ENCODE measurements at regions not wholly inside any gene's neighbourhood (a gene's known extent, or its start where the extent isn't known, plus 50 kb on each side); places are given as distances from the start of the nearest gene placed in this dataset.

DNA sequence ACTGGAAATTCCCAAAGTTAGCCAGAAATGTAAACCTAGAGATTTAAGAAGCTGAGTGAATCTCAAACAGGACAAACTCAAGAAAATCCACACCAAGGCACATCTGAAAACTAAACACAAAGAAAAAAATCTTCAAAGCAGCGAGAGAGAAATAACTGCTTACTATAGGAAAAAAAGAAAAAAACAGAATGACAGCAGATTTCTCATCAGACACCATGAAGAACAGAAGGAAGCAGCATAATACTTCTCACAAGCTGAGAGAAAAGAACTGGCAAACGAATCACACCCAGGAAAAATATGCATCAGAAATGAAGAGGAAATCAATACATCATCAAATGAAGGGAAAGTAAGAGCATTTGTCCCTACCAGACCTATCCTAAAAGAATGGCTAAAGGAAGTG lies 236.3 kb upstream of the ADAMTS3 start:
- no CpG with 5 or more reads among the region's 2 CpGs for WGBS (ENCODE audit: insufficient coverage)
- H3K4me3 Mint-ChIP-seq: no peak overlapping the region

GRCh38 chr4:72797486-72797885 lies 228.5 kb upstream of the ADAMTS3 start:
- H3K4me1 Mint-ChIP-seq: no peaks in the 10 kb centered on the region
- H3K9me3 Mint-ChIP-seq: peaks cover 0 to 14% (median 3%) of the 10 kb centered on the region in 3 donors
- H3K36me3 Mint-ChIP-seq: no peaks in the 10 kb centered on the region
- no peaks in the 10 kb centered on the region for H3K27me3 Mint-ChIP-seq
- no peaks in the 10 kb centered on the region for H3K4me1 ChIP-seq (ENCODE audit: control insufficient read depth in 1 of 2, extremely low read depth in 1 of 2, insufficient read depth in 2 of 2, low read length in 2 of 2)
- no peak overlapping the region for H3K27ac ChIP-seq (ENCODE audit: low read length)
- WGBS (ENCODE audit: insufficient coverage): 75% methylated on average over 1 of the region's 1 CpG
- no peak overlapping the region for H3K4me3 Mint-ChIP-seq
- H3K27me3 ChIP-seq (replicated peaks in 1 of 2; ENCODE audit: control insufficient read depth in 2 of 2, extremely low read depth in 1 of 2, insufficient read depth in 2 of 2, low read length in 1 of 2): peaks cover 0 to 3% of the 10 kb centered on the region in 2 experiments
- H3K36me3 ChIP-seq (ENCODE audit: control insufficient read depth in 2 of 2, extremely low read depth in 1 of 2, insufficient read depth in 1 of 2, low read length in 1 of 2): no peaks in the 10 kb centered on the region
- H3K9me3 ChIP-seq: no peaks in the 10 kb centered on the region
- no peak overlapping the region for H3K27ac Mint-ChIP-seq
- H3K4me3 ChIP-seq (ENCODE audit: control insufficient read depth in 1 of 2, extremely low read depth in 1 of 2, low read length in 1 of 2): no peak overlapping the region
- DNase-seq: no peak
- no peak for ATAC-seq (replicated peaks in 1 of 4)
- POLR2A ChIA-PET: no interaction called here
- CTCF ChIA-PET: no interaction called here

More for the DNA sequence above, 236.3 kb upstream of the ADAMTS3 start:
- Mint-ChIP-seq H3K36me3 (no peaks in the 10 kb centered on the region), H3K27ac (no peak overlapping the region), H3K4me1 (no peaks in the 10 kb centered on the region), H3K9me3 (peaks cover 0 to 8% (median 3%) of the 10 kb centered on the region in 3 donors), H3K27me3 (peaks cover 0 to 3% of the 10 kb centered on the region in 2 donors)
- no peaks in the 10 kb centered on the region for H3K27me3 ChIP-seq (replicated peaks in 1 of 2; ENCODE audit: control insufficient read depth in 2 of 2, extremely low read depth in 1 of 2, insufficient read depth in 2 of 2, low read length in 1 of 2)
- no peak overlapping the region for H3K4me3 ChIP-seq (ENCODE audit: control insufficient read depth in 1 of 2, extremely low read depth in 1 of 2, low read length in 1 of 2)
- no peaks in the 10 kb centered on the region for H3K4me1 ChIP-seq (ENCODE audit: control insufficient read depth in 1 of 2, extremely low read depth in 1 of 2, insufficient read depth in 2 of 2, low read length in 2 of 2)
- ChIA-PET POLR2A (no interaction called here), CTCF (no interaction called here)
- H3K36me3 ChIP-seq (ENCODE audit: control insufficient read depth in 2 of 2, extremely low read depth in 1 of 2, insufficient read depth in 1 of 2, low read length in 1 of 2): no peaks in the 10 kb centered on the region
- ATAC-seq (replicated peaks in 1 of 4) (no peak), DNase-seq (no peak)
- no peak overlapping the region for H3K27ac ChIP-seq (ENCODE audit: low read length)
- H3K9me3 ChIP-seq: no peaks in the 10 kb centered on the region

DNA sequence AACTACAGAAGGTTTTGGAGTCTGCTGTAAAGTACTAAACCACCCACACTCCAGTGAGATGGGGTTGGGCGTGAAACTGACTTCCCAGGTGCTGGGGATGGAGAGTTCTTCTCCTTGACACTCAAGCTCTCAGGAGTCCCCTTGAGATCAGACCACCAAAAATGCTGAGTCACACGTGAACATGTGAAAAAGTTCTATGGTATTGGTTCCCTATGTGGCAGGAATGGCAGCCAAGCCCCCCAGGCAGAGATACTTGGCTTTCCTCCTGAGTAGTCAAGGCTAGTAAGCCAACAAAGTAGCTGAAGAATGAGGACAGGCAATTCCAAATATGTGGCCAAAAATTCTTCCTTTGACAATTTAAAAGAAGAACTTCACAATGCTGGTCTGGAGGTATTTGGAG lies 222.0 kb upstream of the ADAMTS3 start:
- H3K4me1 Mint-ChIP-seq: no peaks in the 10 kb centered on the region
- Histone ChIP-seq H3K4me1 (ENCODE audit: control insufficient read depth in 1 of 2, extremely low read depth in 1 of 2, insufficient read depth in 2 of 2, low read length in 2 of 2) (no peaks in the 10 kb centered on the region), H3K27ac (ENCODE audit: low read length) (no peak overlapping the region), H3K36me3 (ENCODE audit: control insufficient read depth in 2 of 2, extremely low read depth in 1 of 2, insufficient read depth in 1 of 2, low read length in 1 of 2) (no peaks in the 10 kb centered on the region), H3K27me3 (replicated peaks in 1 of 2; ENCODE audit: control insufficient read depth in 2 of 2, extremely low read depth in 1 of 2, insufficient read depth in 2 of 2, low read length in 1 of 2) (no peaks in the 10 kb centered on the region), H3K4me3 (ENCODE audit: control insufficient read depth in 1 of 2, extremely low read depth in 1 of 2, low read length in 1 of 2) (no peak overlapping the region), H3K9me3 (no peaks in the 10 kb centered on the region)
- H3K27ac Mint-ChIP-seq: no peak overlapping the region
- ChIA-PET CTCF (no interaction called here), POLR2A (no interaction called here)
- peaks cover 4 to 8% of the 10 kb centered on the region in 2 donors for H3K27me3 Mint-ChIP-seq
- 80% methylated on average over 1 of the region's 2 CpGs for WGBS (ENCODE audit: insufficient coverage)
- no peak overlapping the region for H3K4me3 Mint-ChIP-seq
- no peak for ATAC-seq (replicated peaks in 1 of 4)
- H3K9me3 Mint-ChIP-seq: peaks cover 0 to 13% (median 0%) of the 10 kb centered on the region in 3 donors
- no peaks in the 10 kb centered on the region for H3K36me3 Mint-ChIP-seq
- no peak for DNase-seq

- POLR2A ChIA-PET: no interaction called here
- Mint-ChIP-seq H3K36me3 (no peaks in the 10 kb centered on the region), H3K27ac (no peak overlapping the region), H3K4me3 (no peak overlapping the region), H3K4me1 (no peaks in the 10 kb centered on the region), H3K9me3 (peaks cover 0 to 6% (median 0%) of the 10 kb centered on the region in 3 donors), H3K27me3 (peaks cover 5 to 8% of the 10 kb centered on the region in 2 donors)
- no peaks in the 10 kb centered on the region for H3K36me3 ChIP-seq (ENCODE audit: control insufficient read depth in 2 of 2, extremely low read depth in 1 of 2, insufficient read depth in 1 of 2, low read length in 1 of 2)
- DNase-seq: no peak
- no peak overlapping the region for H3K4me3 ChIP-seq (ENCODE audit: control insufficient read depth in 1 of 2, extremely low read depth in 1 of 2, low read length in 1 of 2)
- WGBS (ENCODE audit: insufficient coverage): no CpG with 5 or more reads among the region's 6 CpGs
- no peak for ATAC-seq (replicated peaks in 1 of 4)
- H3K4me1 ChIP-seq (ENCODE audit: control insufficient read depth in 1 of 2, extremely low read depth in 1 of 2, insufficient read depth in 2 of 2, low read length in 2 of 2): no peaks in the 10 kb centered on the region
- CTCF ChIA-PET: no interaction called here
- no peaks in the 10 kb centered on the region for H3K27me3 ChIP-seq (replicated peaks in 1 of 2; ENCODE audit: control insufficient read depth in 2 of 2, extremely low read depth in 1 of 2, insufficient read depth in 2 of 2, low read length in 1 of 2)
- H3K9me3 ChIP-seq: no peaks in the 10 kb centered on the region
- no peak overlapping the region for H3K27ac ChIP-seq (ENCODE audit: low read length)
Measured at GRCh38 chr4:72786401-72786990, 217.5 kb upstream of the ADAMTS3 start.

DNA sequence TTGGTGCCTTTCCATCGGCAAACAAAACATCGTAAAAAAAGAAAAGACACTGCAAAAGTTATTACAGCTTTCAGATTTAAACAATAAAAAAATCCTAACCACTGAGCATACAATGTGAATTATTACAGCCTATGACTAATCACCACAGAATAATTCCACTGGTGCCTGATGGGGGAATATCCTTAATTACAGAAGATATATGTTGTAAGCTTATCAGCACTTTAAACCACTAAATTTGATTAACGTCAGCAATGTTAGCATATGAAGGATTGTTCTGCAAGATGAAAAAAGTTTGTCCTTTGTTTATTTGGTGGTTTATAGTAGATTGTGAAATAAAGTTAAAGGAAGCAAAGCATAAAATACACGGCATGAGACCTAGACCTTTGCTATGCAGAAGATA lies 210.2 kb upstream of the ADAMTS3 start:
- Histone ChIP-seq H3K4me3 (ENCODE audit: control insufficient read depth in 1 of 2, extremely low read depth in 1 of 2, low read length in 1 of 2) (no peak overlapping the region), H3K4me1 (ENCODE audit: control insufficient read depth in 1 of 2, extremely low read depth in 1 of 2, insufficient read depth in 2 of 2, low read length in 2 of 2) (no peaks in the 10 kb centered on the region), H3K36me3 (ENCODE audit: control insufficient read depth in 2 of 2, extremely low read depth in 1 of 2, insufficient read depth in 1 of 2, low read length in 1 of 2) (no peaks in the 10 kb centered on the region), H3K27me3 (replicated peaks in 1 of 2; ENCODE audit: control insufficient read depth in 2 of 2, extremely low read depth in 1 of 2, insufficient read depth in 2 of 2, low read length in 1 of 2) (no peaks in the 10 kb centered on the region), H3K9me3 (no peaks in the 10 kb centered on the region), H3K27ac (ENCODE audit: low read length) (no peak overlapping the region)
- ATAC-seq (replicated peaks in 1 of 4) (no peak), DNase-seq (no peak)
- Mint-ChIP-seq H3K9me3 (peaks cover 0 to 5% (median 0%) of the 10 kb centered on the region in 3 donors), H3K4me1 (no peaks in the 10 kb centered on the region), H3K27ac (no peak overlapping the region), H3K27me3 (peaks cover 0 to 1% of the 10 kb centered on the region in 2 donors), H3K4me3 (no peak overlapping the region), H3K36me3 (no peaks in the 10 kb centered on the region)
- 86% methylated on average over 1 of the region's 4 CpGs for WGBS (ENCODE audit: insufficient coverage)
- POLR2A ChIA-PET: no interaction called here
- CTCF ChIA-PET: no interaction called here

- H3K27ac ChIP-seq (ENCODE audit: low read length): no peak overlapping the region
- no peak for DNase-seq
- peaks cover 0 to 1% of the 10 kb centered on the region in 2 donors for H3K27me3 Mint-ChIP-seq
- no peak for ATAC-seq (replicated peaks in 1 of 4)
- peaks cover 0 to 5% (median 0%) of the 10 kb centered on the region in 3 donors for H3K9me3 Mint-ChIP-seq
- WGBS (ENCODE audit: insufficient coverage): 77% methylated on average over 3 of the region's 6 CpGs
- ChIA-PET POLR2A (no interaction called here), CTCF (no interaction called here)
- H3K27me3 ChIP-seq (replicated peaks in 1 of 2; ENCODE audit: control insufficient read depth in 2 of 2, extremely low read depth in 1 of 2, insufficient read depth in 2 of 2, low read length in 1 of 2): no peaks in the 10 kb centered on the region
- no peak overlapping the region for H3K4me3 Mint-ChIP-seq
- no peaks in the 10 kb centered on the region for H3K36me3 ChIP-seq (ENCODE audit: control insufficient read depth in 2 of 2, extremely low read depth in 1 of 2, insufficient read depth in 1 of 2, low read length in 1 of 2)
- no peaks in the 10 kb centered on the region for H3K36me3 Mint-ChIP-seq
- no peak overlapping the region for H3K4me3 ChIP-seq (ENCODE audit: control insufficient read depth in 1 of 2, extremely low read depth in 1 of 2, low read length in 1 of 2)
- no peaks in the 10 kb centered on the region for H3K9me3 ChIP-seq
- H3K27ac Mint-ChIP-seq: no peak overlapping the region
- no peaks in the 10 kb centered on the region for H3K4me1 Mint-ChIP-seq
- no peaks in the 10 kb centered on the region for H3K4me1 ChIP-seq (ENCODE audit: control insufficient read depth in 1 of 2, extremely low read depth in 1 of 2, insufficient read depth in 2 of 2, low read length in 2 of 2)
Measured at GRCh38 chr4:72777436-72777835, 208.4 kb upstream of the ADAMTS3 start.

DNA sequence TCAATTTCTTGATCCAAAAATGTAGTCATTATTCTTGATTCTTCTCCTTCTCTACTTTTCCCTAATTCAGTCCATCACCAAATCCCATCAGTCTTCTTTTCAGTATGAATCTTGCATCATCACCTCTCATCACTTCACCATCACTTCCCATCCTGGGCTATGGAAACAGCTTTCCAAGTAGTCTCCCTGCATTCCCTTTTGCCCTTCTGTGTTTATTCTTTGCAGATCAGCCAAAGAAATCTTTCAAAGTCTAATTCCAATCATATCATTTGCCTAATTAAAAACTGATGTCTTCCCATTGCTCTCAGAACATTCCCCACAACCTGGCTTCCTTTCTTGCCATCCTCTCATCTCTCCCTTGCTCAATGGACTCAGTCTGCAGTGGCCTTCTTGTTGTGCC lies 201.7 kb upstream of the ADAMTS3 start:
- Mint-ChIP-seq H3K27ac (no peak overlapping the region), H3K4me3 (no peak overlapping the region), H3K36me3 (no peaks in the 10 kb centered on the region), H3K9me3 (no peaks in the 10 kb centered on the region), H3K4me1 (no peaks in the 10 kb centered on the region), H3K27me3 (peaks cover 0 to 3% of the 10 kb centered on the region in 2 donors)
- Histone ChIP-seq H3K27ac (ENCODE audit: low read length) (no peak overlapping the region), H3K36me3 (ENCODE audit: control insufficient read depth in 2 of 2, extremely low read depth in 1 of 2, insufficient read depth in 1 of 2, low read length in 1 of 2) (no peaks in the 10 kb centered on the region), H3K4me3 (ENCODE audit: control insufficient read depth in 1 of 2, extremely low read depth in 1 of 2, low read length in 1 of 2) (no peak overlapping the region), H3K27me3 (replicated peaks in 1 of 2; ENCODE audit: control insufficient read depth in 2 of 2, extremely low read depth in 1 of 2, insufficient read depth in 2 of 2, low read length in 1 of 2) (no peaks in the 10 kb centered on the region), H3K9me3 (no peaks in the 10 kb centered on the region), H3K4me1 (ENCODE audit: control insufficient read depth in 1 of 2, extremely low read depth in 1 of 2, insufficient read depth in 2 of 2, low read length in 2 of 2) (no peaks in the 10 kb centered on the region)
- ChIA-PET POLR2A (no interaction called here), CTCF (no interaction called here)
- DNase-seq (no peak), ATAC-seq (replicated peaks in 1 of 4) (no peak)
